ENCODE measurements at regions not wholly inside any gene's neighbourhood (a gene's known extent, or its start where the extent isn't known, plus 50 kb on each side); places are given as distances from the start of the nearest gene placed in this dataset.
"Not testable (repeated sequence)": the region's sequence is repeated elsewhere in the genome, so short reads cannot be mapped to it uniquely, and the experiment has no call there.

- Mint-ChIP-seq H3K27ac (no peak overlapping the region), H3K27me3 (peaks cover 0 to 5% (median 0%) of the 10 kb centered on the region in 5 donors), H3K36me3 (no peaks in the 10 kb centered on the region), H3K4me1 (no peaks in the 10 kb centered on the region), H3K4me3 (no peak overlapping the region), H3K9me3 (peaks cover 0 to 3% (median 0%) of the 10 kb centered on the region in 11 donors)
- ChIA-PET POLR2A (no interaction called here), CTCF (no interaction called here)
- no peaks in the 10 kb centered on the region for H3K27me3 ChIP-seq (ENCODE audit: control insufficient read depth in 2 of 2, insufficient read depth in 2 of 2, low read length in 2 of 2)
- no peaks in the 10 kb centered on the region for H3K4me1 ChIP-seq (ENCODE audit: control insufficient read depth in 2 of 2, insufficient read depth in 2 of 2, low read length in 2 of 2)
- H3K4me3 ChIP-seq (ENCODE audit: low read length) = no peak overlapping the region
- H3K9me3 ChIP-seq (ENCODE audit: control insufficient read depth in 2 of 3, low read length in 3 of 3) = no peaks in the 10 kb centered on the region
- ATAC-seq = no peak
- H3K27ac ChIP-seq (ENCODE audit: low read depth, low read length) = no peak overlapping the region
- intact Hi-C loops (cut with micrococcal nuclease) = no loop called here
- no peaks in the 10 kb centered on the region for H3K36me3 ChIP-seq (ENCODE audit: control insufficient read depth in 2 of 3, insufficient read depth in 3 of 3, low read length in 3 of 3)
- DNase-seq = no peak
Observed at GRCh38 chr11:87775036-87775435, 400.2 kb downstream of the RAB38 start.

GRCh38 chr11:87769661-87770060 lies 405.6 kb downstream of the RAB38 start:
- Histone ChIP-seq H3K27me3 (ENCODE audit: control insufficient read depth in 2 of 2, insufficient read depth in 2 of 2, low read length in 2 of 2) (no peaks in the 10 kb centered on the region), H3K4me1 (ENCODE audit: control insufficient read depth in 2 of 2, insufficient read depth in 2 of 2, low read length in 2 of 2) (no peaks in the 10 kb centered on the region), H3K36me3 (ENCODE audit: control insufficient read depth in 2 of 3, insufficient read depth in 3 of 3, low read length in 3 of 3) (no peaks in the 10 kb centered on the region), H3K27ac (ENCODE audit: low read depth, low read length) (no peak overlapping the region), H3K9me3 (ENCODE audit: control insufficient read depth in 2 of 3, low read length in 3 of 3) (no peaks in the 10 kb centered on the region), H3K4me3 (ENCODE audit: low read length) (no peak overlapping the region)
- Mint-ChIP-seq H3K4me1 (no peaks in the 10 kb centered on the region), H3K9me3 (peaks cover 0 to 5% (median 2%) of the 10 kb centered on the region in 11 donors), H3K36me3 (no peaks in the 10 kb centered on the region), H3K27me3 (no peaks in the 10 kb centered on the region), H3K27ac (no peak overlapping the region), H3K4me3 (no peak overlapping the region)
- ATAC-seq = no peak
- no peak for DNase-seq
- intact Hi-C loops (cut with micrococcal nuclease) = no loop called here
- POLR2A ChIA-PET = no interaction called here
- CTCF ChIA-PET = no interaction called here

- peaks cover 0 to 5% (median 2%) of the 10 kb centered on the region in 11 donors for H3K9me3 Mint-ChIP-seq
- Histone ChIP-seq H3K9me3 (ENCODE audit: control insufficient read depth in 2 of 3, low read length in 3 of 3) (no peaks in the 10 kb centered on the region), H3K4me3 (ENCODE audit: low read length) (no peak overlapping the region), H3K27ac (ENCODE audit: low read depth, low read length) (no peak overlapping the region), H3K36me3 (ENCODE audit: control insufficient read depth in 2 of 3, insufficient read depth in 3 of 3, low read length in 3 of 3) (no peaks in the 10 kb centered on the region), H3K27me3 (ENCODE audit: control insufficient read depth in 2 of 2, insufficient read depth in 2 of 2, low read length in 2 of 2) (no peaks in the 10 kb centered on the region), H3K4me1 (ENCODE audit: control insufficient read depth in 2 of 2, insufficient read depth in 2 of 2, low read length in 2 of 2) (no peaks in the 10 kb centered on the region)
- no peak overlapping the region for H3K27ac Mint-ChIP-seq
- H3K4me3 Mint-ChIP-seq = no peak overlapping the region
- H3K36me3 Mint-ChIP-seq = no peaks in the 10 kb centered on the region
- intact Hi-C loops (cut with micrococcal nuclease) = no loop called here
- ChIA-PET POLR2A (no interaction called here), CTCF (no interaction called here)
- H3K4me1 Mint-ChIP-seq = no peaks in the 10 kb centered on the region
- no peak for DNase-seq
- no peak for ATAC-seq
- no peaks in the 10 kb centered on the region for H3K27me3 Mint-ChIP-seq
Observed at GRCh38 chr11:87767615-87768014, 407.6 kb downstream of the RAB38 start.

- DNase-seq; H3K4me3 Mint-ChIP-seq; H3K27me3 ChIP-seq (ENCODE audit: control insufficient read depth in 2 of 2, insufficient read depth in 2 of 2, low read length in 2 of 2); H3K4me3 ChIP-seq (ENCODE audit: low read length); H3K36me3 Mint-ChIP-seq; H3K27me3 Mint-ChIP-seq; H3K27ac Mint-ChIP-seq; ATAC-seq; H3K36me3 ChIP-seq (ENCODE audit: control insufficient read depth in 2 of 3, insufficient read depth in 3 of 3, low read length in 3 of 3); CTCF ChIA-PET; intact Hi-C loops (cut with micrococcal nuclease); H3K27ac ChIP-seq (ENCODE audit: low read depth, low read length); POLR2A ChIA-PET; H3K9me3 ChIP-seq (ENCODE audit: control insufficient read depth in 2 of 3, low read length in 3 of 3); H3K4me1 ChIP-seq (ENCODE audit: control insufficient read depth in 2 of 2, insufficient read depth in 2 of 2, low read length in 2 of 2); H3K4me1 Mint-ChIP-seq: not testable (repeated sequence)
- H3K9me3 Mint-ChIP-seq = peaks cover 0 to 12% (median 4%) of the 10 kb centered on the region in 11 donors
Observed at GRCh38 chr11:87764075-87764474, 411.2 kb downstream of the RAB38 start.

GRCh38 chr11:87754685-87755084 lies 420.6 kb downstream of the RAB38 start:
- CTCF ChIA-PET = no interaction called here
- no peaks in the 10 kb centered on the region for H3K27me3 ChIP-seq (ENCODE audit: control insufficient read depth in 2 of 2, insufficient read depth in 2 of 2, low read length in 2 of 2)
- H3K9me3 ChIP-seq (ENCODE audit: control insufficient read depth in 2 of 3, low read length in 3 of 3) = no peaks in the 10 kb centered on the region
- no peak overlapping the region for H3K4me3 ChIP-seq (ENCODE audit: low read length)
- H3K36me3 Mint-ChIP-seq = no peaks in the 10 kb centered on the region
- H3K9me3 Mint-ChIP-seq = peaks cover 0 to 9% (median 2%) of the 10 kb centered on the region in 11 donors
- intact Hi-C loops (cut with micrococcal nuclease) = no loop called here
- ATAC-seq = no peak
- POLR2A ChIA-PET = no interaction called here
- H3K27ac Mint-ChIP-seq = no peak overlapping the region
- H3K4me1 ChIP-seq (ENCODE audit: control insufficient read depth in 2 of 2, insufficient read depth in 2 of 2, low read length in 2 of 2) = no peaks in the 10 kb centered on the region
- H3K27me3 Mint-ChIP-seq = no peaks in the 10 kb centered on the region
- no peak overlapping the region for H3K27ac ChIP-seq (ENCODE audit: low read depth, low read length)
- H3K36me3 ChIP-seq (ENCODE audit: control insufficient read depth in 2 of 3, insufficient read depth in 3 of 3, low read length in 3 of 3) = no peaks in the 10 kb centered on the region
- H3K4me3 Mint-ChIP-seq = no peak overlapping the region
- DNase-seq = no peak
- H3K4me1 Mint-ChIP-seq = no peaks in the 10 kb centered on the region

- Mint-ChIP-seq H3K4me1 (no peaks in the 10 kb centered on the region), H3K4me3 (no peak overlapping the region), H3K9me3 (peaks cover 0 to 4% (median 0%) of the 10 kb centered on the region in 11 donors), H3K36me3 (no peaks in the 10 kb centered on the region), H3K27ac (no peak overlapping the region), H3K27me3 (no peaks in the 10 kb centered on the region)
- CTCF ChIA-PET = no interaction called here
- intact Hi-C loops (cut with micrococcal nuclease) = no loop called here
- Histone ChIP-seq H3K27me3 (ENCODE audit: control insufficient read depth in 2 of 2, insufficient read depth in 2 of 2, low read length in 2 of 2) (no peaks in the 10 kb centered on the region), H3K36me3 (ENCODE audit: control insufficient read depth in 2 of 3, insufficient read depth in 3 of 3, low read length in 3 of 3) (no peaks in the 10 kb centered on the region), H3K27ac (ENCODE audit: low read depth, low read length) (no peak overlapping the region), H3K9me3 (ENCODE audit: control insufficient read depth in 2 of 3, low read length in 3 of 3) (no peaks in the 10 kb centered on the region), H3K4me3 (ENCODE audit: low read length) (no peak overlapping the region), H3K4me1 (ENCODE audit: control insufficient read depth in 2 of 2, insufficient read depth in 2 of 2, low read length in 2 of 2) (no peaks in the 10 kb centered on the region)
- POLR2A ChIA-PET = no interaction called here
- ATAC-seq (no peak), DNase-seq (no peak)
Observed at GRCh38 chr11:87753143-87753542, 422.1 kb downstream of the RAB38 start.

- ChIA-PET CTCF (no interaction called here), POLR2A (no interaction called here)
- Mint-ChIP-seq H3K27ac (no peak overlapping the region), H3K27me3 (peaks cover 0 to 5% (median 0%) of the 10 kb centered on the region in 5 donors), H3K4me1 (no peaks in the 10 kb centered on the region), H3K36me3 (no peaks in the 10 kb centered on the region), H3K9me3 (no peaks in the 10 kb centered on the region), H3K4me3 (no peak overlapping the region)
- intact Hi-C loops (cut with micrococcal nuclease) = no loop called here
- Histone ChIP-seq H3K4me3 (ENCODE audit: low read length) (no peak overlapping the region), H3K9me3 (ENCODE audit: control insufficient read depth in 2 of 3, low read length in 3 of 3) (no peaks in the 10 kb centered on the region), H3K27ac (ENCODE audit: low read depth, low read length) (no peak overlapping the region), H3K4me1 (ENCODE audit: control insufficient read depth in 2 of 2, insufficient read depth in 2 of 2, low read length in 2 of 2) (no peaks in the 10 kb centered on the region), H3K27me3 (ENCODE audit: control insufficient read depth in 2 of 2, insufficient read depth in 2 of 2, low read length in 2 of 2) (no peaks in the 10 kb centered on the region), H3K36me3 (ENCODE audit: control insufficient read depth in 2 of 3, insufficient read depth in 3 of 3, low read length in 3 of 3) (no peaks in the 10 kb centered on the region)
- ATAC-seq (no peak), DNase-seq (no peak)
Observed at GRCh38 chr11:87743007-87743406, 432.2 kb downstream of the RAB38 start.
